ENCODE measurements at regions not wholly inside any gene's neighbourhood (a gene's known extent, or its start where the extent isn't known, plus 50 kb on each side); places are given as distances from the start of the nearest gene placed in this dataset.

DNA sequence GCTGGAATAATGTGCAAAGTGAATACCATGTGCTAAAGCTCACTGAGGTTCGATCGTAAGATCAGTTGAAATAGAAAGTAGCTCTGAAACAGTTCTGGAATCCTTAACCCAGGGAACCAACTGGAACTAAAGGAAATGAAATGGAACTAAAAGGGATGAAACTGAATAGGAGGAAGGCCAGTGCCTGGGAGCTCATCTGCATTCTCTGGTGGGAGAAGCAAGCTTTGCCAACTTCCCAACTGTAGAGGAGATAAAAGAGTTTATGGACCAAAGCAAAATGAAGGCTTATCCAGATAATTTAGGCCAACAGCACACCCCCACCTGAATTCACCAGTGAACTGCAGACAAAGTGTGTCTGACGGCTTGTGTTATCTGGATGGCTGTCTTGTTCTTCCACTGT is 188.6 kb upstream of the HABP2 start:
- no peak for TF ChIP-seq CTCF (IDR thresholded peaks at IDR 0.05)
- Mint-ChIP-seq H3K9me3 (peaks cover 27% of the 10 kb centered on the region), H3K27me3 (ENCODE audit: low read depth, poor library complexity) (peaks cover 3% of the 10 kb centered on the region), H3K4me3 (no peak overlapping the region), H3K27ac (no peak overlapping the region), H3K4me1 (peaks cover 17% of the 10 kb centered on the region), H3K36me3 (ENCODE audit: low read depth) (peaks cover 5% of the 10 kb centered on the region)
- DNase-seq = no peak

DNA sequence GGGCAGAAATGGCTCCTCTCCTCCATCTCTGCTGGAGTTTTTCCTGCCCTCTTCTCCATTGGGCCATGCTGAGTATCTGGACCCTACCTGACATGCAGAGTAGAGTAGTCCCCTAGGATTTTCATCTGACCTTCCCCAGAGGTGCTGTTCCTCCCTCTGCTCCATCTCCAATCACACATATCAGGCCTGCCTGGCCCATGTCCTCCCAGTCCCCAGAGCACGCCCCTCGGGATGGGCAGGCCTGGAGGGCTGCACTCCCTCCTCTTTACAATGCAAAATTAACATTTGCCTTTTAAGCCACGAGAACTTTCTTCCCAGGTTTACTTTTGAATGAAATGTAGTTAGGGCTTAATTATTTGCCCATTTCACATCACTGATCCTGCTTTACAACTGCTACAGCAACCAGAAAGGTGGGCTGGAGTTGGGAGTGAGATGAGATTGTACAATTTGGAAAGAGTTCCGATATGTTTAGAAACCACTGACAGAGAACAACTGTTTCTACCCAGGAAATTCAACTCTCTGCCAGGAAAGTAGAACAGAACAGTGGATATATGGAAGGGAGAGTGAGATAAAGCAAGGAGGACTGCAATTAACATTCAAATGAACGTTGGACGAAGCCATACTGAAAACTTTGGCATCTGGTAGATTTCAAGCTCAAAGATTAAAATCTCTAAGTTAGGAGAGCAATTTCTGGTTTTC is 184.0 kb upstream of the HABP2 start:
- peaks cover 31% of the 10 kb centered on the region for H3K9me3 Mint-ChIP-seq
- H3K36me3 Mint-ChIP-seq (ENCODE audit: low read depth) = peaks cover 5% of the 10 kb centered on the region
- no peak overlapping the region for H3K4me3 Mint-ChIP-seq
- H3K27me3 Mint-ChIP-seq (ENCODE audit: low read depth, poor library complexity) = peaks cover 4% of the 10 kb centered on the region
- no peak overlapping the region for H3K27ac Mint-ChIP-seq
- H3K4me1 Mint-ChIP-seq = no peaks in the 10 kb centered on the region
- TF ChIP-seq CTCF (IDR thresholded peaks at IDR 0.05) = no peak
- DNase-seq = no peak

DNA sequence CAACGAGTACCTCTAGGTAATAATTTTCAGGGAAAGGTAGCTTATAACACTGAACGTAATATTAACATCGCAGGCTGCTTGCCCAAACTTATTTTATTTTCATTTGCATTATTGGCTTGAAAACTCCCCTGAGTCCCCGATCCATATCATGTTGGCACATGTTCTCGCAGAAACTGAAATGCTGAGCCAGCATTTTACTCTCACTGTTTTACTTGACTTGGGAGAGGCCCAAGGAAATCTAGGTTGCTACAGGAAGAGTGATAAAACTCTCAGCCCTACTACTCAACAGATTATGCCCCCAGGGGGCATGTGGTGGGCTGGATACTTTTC is 183.5 kb upstream of the HABP2 start:
- no peak for DNase-seq
- H3K27me3 Mint-ChIP-seq (ENCODE audit: low read depth, poor library complexity) = peaks cover 4% of the 10 kb centered on the region

DNA sequence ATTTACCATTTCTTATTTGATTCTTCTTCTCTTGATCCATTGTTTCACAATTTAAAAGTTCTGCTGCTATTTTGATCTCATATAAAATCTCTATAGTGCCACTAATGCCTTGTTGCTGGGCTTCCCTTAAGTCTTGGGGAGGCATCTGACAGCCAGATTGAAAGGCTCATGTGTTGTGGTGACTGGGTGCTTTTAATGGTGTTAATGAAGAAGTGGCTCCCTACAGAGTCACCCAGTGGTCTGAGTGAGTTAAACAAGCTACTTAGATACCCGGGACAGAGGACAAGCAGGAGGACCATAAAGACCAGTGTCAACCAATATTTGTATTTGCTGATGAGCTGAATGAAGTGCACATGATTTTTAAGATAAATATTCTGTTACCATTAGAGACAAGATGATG is 176.4 kb upstream of the HABP2 start:
- Mint-ChIP-seq H3K27me3 (ENCODE audit: low read depth, poor library complexity) (peaks cover 3% of the 10 kb centered on the region), H3K4me1 (peaks cover 5% of the 10 kb centered on the region), H3K36me3 (ENCODE audit: low read depth) (no peaks in the 10 kb centered on the region), H3K27ac (no peak overlapping the region), H3K4me3 (no peak overlapping the region), H3K9me3 (peaks cover 3% of the 10 kb centered on the region)
- no peak for TF ChIP-seq CTCF (IDR thresholded peaks at IDR 0.05)
- DNase-seq = no peak

More for the DNA sequence above, 183.5 kb upstream of the HABP2 start:
- no peak overlapping the region for H3K27ac Mint-ChIP-seq
- H3K36me3 Mint-ChIP-seq (ENCODE audit: low read depth) = peaks cover 5% of the 10 kb centered on the region
- H3K4me1 Mint-ChIP-seq = no peaks in the 10 kb centered on the region
- H3K4me3 Mint-ChIP-seq = no peak overlapping the region
- H3K9me3 Mint-ChIP-seq = peaks cover 31% of the 10 kb centered on the region
- TF ChIP-seq CTCF (IDR thresholded peaks at IDR 0.05) = no peak

DNA sequence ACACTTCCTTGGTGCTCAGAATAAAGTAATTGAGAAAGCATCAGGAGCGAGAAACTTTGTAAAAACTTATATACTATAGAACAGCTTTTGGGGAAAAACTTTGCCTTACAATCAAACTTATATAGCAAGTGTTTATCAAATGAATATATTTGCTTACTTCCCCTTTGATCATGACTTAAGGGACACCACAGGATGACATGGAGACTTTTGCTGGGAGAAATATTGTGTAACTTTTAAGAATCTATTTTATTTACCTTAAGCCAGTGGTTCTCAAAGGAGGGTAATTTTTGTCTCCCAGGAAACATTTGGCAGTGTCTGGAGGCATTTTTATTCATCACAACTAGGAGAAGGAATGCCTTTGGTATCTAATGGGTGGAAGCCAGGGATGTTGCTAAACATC is 173.8 kb upstream of the HABP2 start:
- Mint-ChIP-seq H3K4me3 (no peak overlapping the region), H3K4me1 (peaks cover 31% of the 10 kb centered on the region), H3K27ac (no peak overlapping the region), H3K36me3 (ENCODE audit: low read depth) (no peaks in the 10 kb centered on the region), H3K27me3 (ENCODE audit: low read depth, poor library complexity) (peaks cover 3% of the 10 kb centered on the region), H3K9me3 (no peaks in the 10 kb centered on the region)
- DNase-seq = no peak
- no peak for TF ChIP-seq CTCF (IDR thresholded peaks at IDR 0.05)

- H3K27me3 Mint-ChIP-seq (ENCODE audit: low read depth, poor library complexity) = peaks cover 5% of the 10 kb centered on the region
- H3K4me1 Mint-ChIP-seq = peaks cover 55% of the 10 kb centered on the region
- no peak for DNase-seq
- H3K36me3 Mint-ChIP-seq (ENCODE audit: low read depth) = no peaks in the 10 kb centered on the region
- H3K27ac Mint-ChIP-seq = no peak overlapping the region
- no peaks in the 10 kb centered on the region for H3K9me3 Mint-ChIP-seq
- H3K4me3 Mint-ChIP-seq = no peak overlapping the region
- no peak for TF ChIP-seq CTCF (IDR thresholded peaks at IDR 0.05)
Observed at GRCh38 chr10:113381416-113381815, 171.4 kb upstream of the HABP2 start.

Data from nephron progenitor cell (in vitro differentiated cells).